Central memory CD8-positive, alpha-beta T cell (primary cell): ENCODE measurements at regions not wholly inside any gene's neighbourhood (a gene's known extent, or its start where the extent isn't known, plus 50 kb on each side); places are given as distances from the start of the nearest gene placed in this dataset.

ENCODE experiments used
- ATAC-seq: fragments of 150-1000 bp; cut with Tn5 transposase; replicated peaks from 2 replicates; pipeline ENCODE4 v1.10.0; 2022; ENCODE audit warnings: mild to moderate bottlenecking, moderate FRiP score, moderate number of reproducible peaks; ENCODE audit not compliant: poor library complexity, severe bottlenecking; ENCODE audit errors: extremely low read depth
- DNase-seq, 2 donors: peaks; one replicate each; pipeline ENCODE4 v3.0.0; 2021; ENCODE audit warnings: low spot score in 2 of 2
- H3K27ac Mint-ChIP-seq: one replicate; pipeline ENCODE4 v1.8.0; 2022; ENCODE audit warnings: low read depth, mild to moderate bottlenecking, moderate library complexity, mixed read lengths
- H3K27me3 Mint-ChIP-seq: one replicate; pipeline ENCODE4 v1.8.0; 2022; ENCODE audit warnings: mixed read lengths
- H3K36me3 Mint-ChIP-seq: one replicate; pipeline ENCODE4 v1.8.0; 2022; ENCODE audit warnings: mild to moderate bottlenecking, moderate library complexity, mixed read lengths; ENCODE audit not compliant: insufficient read depth
- H3K4me1 Mint-ChIP-seq: one replicate; pipeline ENCODE4 v1.8.0; 2022; ENCODE audit warnings: mixed read lengths
- H3K4me3 Mint-ChIP-seq: one replicate; pipeline ENCODE4 v1.8.0; 2022; ENCODE audit warnings: mild to moderate bottlenecking, moderate library complexity, mixed read lengths
- H3K9me3 Mint-ChIP-seq: one replicate; pipeline ENCODE4 v1.8.0; 2022; ENCODE audit warnings: mixed read lengths

DNA sequence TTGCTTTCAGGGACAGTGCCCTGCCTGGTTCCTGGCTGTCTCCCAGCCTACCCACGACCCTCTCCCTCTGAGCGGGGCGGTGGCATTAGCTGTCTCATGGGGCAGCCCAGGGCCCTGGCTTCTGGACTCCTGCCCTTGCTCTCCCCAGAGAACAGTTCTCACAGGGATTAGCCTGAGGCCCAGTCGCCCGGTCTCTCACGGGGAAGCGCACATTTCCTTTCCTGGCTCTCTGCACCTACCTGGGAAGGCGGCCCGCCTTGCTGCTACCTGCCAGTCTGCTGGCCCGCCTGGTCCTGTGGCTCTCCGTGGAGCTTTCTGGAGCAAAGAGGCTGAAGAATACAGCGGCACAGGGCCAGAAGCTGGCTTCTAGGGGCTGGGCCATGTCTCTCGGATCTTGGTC lies 128.4 kb downstream of the FHDC1 start:
- H3K27me3 Mint-ChIP-seq = no peaks in the 10 kb centered on the region
- H3K27ac Mint-ChIP-seq = no peak overlapping the region
- no peak for ATAC-seq
- H3K9me3 Mint-ChIP-seq = no peaks in the 10 kb centered on the region
- no peaks in the 10 kb centered on the region for H3K4me1 Mint-ChIP-seq
- DNase-seq = no peak
- no peak overlapping the region for H3K4me3 Mint-ChIP-seq
- H3K36me3 Mint-ChIP-seq = no peaks in the 10 kb centered on the region

DNA sequence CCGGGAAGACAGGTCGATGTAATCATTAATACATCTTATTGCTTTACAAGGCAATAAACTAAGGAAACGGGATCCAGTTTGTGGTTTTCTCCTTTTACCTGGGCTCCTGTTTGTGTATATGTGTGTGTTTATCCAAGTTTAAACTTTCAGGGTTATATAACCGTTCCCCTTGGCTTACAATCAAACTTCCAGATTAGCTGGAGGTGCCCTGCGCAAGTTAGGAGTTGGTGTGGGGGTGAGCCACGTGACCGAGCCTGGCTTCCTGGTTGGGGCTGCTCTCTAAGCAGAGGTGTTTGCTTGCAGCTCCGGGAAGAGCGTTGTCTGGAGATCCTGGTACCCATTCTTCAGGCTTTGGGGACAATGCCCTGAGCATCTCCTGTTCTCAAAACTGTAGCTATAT lies 129.2 kb downstream of the FHDC1 start:
- H3K4me3 Mint-ChIP-seq = no peak overlapping the region
- no peaks in the 10 kb centered on the region for H3K4me1 Mint-ChIP-seq
- DNase-seq (no peak), ATAC-seq (no peak)
- no peak overlapping the region for H3K27ac Mint-ChIP-seq
- H3K9me3 Mint-ChIP-seq = no peaks in the 10 kb centered on the region
- no peaks in the 10 kb centered on the region for H3K36me3 Mint-ChIP-seq
- no peaks in the 10 kb centered on the region for H3K27me3 Mint-ChIP-seq

DNA sequence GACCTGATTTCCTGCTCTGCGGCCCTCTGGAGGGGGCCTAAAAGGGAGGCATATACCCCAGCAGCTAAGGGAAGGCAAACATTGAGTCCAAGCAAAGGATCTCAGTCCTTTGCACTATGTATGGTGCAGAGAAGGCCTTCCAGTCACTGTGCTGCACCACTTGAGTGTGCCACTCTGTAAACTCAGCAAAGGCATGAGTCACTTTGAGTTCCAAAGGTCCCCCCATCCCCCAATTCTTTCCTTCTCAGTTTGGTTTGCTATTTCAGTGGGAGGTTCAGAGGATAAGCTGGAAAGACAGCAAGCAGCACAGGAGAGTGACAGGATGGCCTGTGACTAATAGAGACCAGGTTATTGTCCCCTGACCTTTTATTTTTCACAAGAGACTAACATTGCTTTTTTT lies 131.3 kb downstream of the FHDC1 start:
- Mint-ChIP-seq H3K4me1 (no peaks in the 10 kb centered on the region), H3K4me3 (no peak overlapping the region)
- ATAC-seq = no peak

DNA sequence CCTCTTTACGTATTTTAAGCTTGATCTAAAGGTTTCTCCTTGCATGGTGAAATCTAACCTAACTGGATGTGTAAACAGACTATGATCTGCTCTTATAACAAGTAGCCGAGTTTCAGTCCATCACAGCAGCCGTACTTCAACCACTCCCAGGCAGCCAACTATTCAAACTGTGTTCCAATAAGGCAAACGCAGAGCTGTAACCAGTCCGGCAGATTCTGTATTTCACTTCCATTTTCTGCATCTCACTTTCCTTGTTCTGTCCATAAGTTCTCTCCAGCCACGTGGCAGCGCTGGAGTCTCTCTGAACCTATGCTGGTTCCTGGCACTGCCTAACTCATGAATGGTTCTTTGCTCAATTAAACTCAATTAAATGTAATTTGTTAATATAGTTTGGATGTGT lies 132.6 kb downstream of the FHDC1 start:
- Mint-ChIP-seq H3K4me3 (no peak overlapping the region), H3K27ac (no peak overlapping the region), H3K27me3 (peaks cover under 1% of the 10 kb centered on the region), H3K9me3 (no peaks in the 10 kb centered on the region), H3K4me1 (no peaks in the 10 kb centered on the region), H3K36me3 (no peaks in the 10 kb centered on the region)
- DNase-seq = no peak
- ATAC-seq = no peak

More for the DNA sequence above, 131.3 kb downstream of the FHDC1 start:
- no peak overlapping the region for H3K27ac Mint-ChIP-seq
- no peaks in the 10 kb centered on the region for H3K36me3 Mint-ChIP-seq
- no peak for DNase-seq
- H3K27me3 Mint-ChIP-seq = no peaks in the 10 kb centered on the region
- no peaks in the 10 kb centered on the region for H3K9me3 Mint-ChIP-seq

DNA sequence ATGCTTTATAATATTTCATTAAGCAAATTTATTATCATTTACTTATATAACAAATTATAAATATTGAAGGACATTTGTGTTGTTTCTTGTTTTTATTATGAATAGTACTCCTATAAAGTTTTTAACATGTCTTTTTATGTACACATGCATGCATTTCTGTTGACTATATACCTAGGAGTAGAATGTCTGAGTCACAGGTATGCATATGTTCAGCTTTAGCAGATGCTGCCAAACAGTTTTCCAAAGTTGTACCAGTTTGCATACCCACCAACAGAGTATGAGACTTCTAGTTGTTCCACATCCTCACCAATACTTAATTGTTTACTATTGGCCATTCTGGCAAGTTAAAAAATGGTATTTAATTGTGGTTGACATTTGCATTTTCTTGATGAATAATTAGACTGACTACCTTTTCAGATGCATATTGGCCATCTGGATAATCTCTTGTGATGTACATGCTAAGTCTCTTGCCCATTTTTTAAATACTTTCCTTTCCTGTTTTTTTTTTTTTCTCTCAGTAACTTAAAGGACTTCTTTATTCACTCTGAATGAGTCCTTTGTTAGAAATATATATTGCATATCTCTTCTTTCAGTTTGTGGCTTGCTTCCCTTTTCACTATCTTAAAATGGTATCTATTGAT lies 132.2 kb upstream of the TRIM2 start:
- no peaks in the 10 kb centered on the region for H3K9me3 Mint-ChIP-seq
- no peak for ATAC-seq
- H3K4me1 Mint-ChIP-seq = no peaks in the 10 kb centered on the region
- DNase-seq = no peak
- H3K4me3 Mint-ChIP-seq = no peak overlapping the region
- no peak overlapping the region for H3K27ac Mint-ChIP-seq
- no peaks in the 10 kb centered on the region for H3K36me3 Mint-ChIP-seq
- peaks cover 10% of the 10 kb centered on the region for H3K27me3 Mint-ChIP-seq

DNA sequence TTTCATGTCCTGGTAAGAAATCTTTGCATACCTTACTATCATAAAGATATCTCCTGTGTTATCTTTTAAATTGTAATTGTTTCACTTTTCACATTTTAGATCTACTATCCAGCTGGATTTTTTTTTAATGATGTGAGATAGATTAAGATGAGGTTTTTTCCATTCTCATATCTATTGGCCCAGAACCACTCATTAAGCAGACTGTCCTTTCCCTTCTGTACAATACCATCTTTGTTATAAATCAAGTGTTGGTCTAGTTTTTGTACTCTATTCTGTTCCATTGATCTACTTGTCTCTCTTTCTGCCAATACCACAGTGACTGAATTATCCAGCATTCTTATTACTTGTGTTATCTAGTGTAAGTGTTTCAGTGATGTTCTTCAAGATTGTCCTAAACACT lies 131.6 kb upstream of the TRIM2 start:
- ATAC-seq (no peak), DNase-seq (no peak)
- Mint-ChIP-seq H3K27ac (no peak overlapping the region), H3K4me1 (no peaks in the 10 kb centered on the region), H3K36me3 (no peaks in the 10 kb centered on the region), H3K27me3 (peaks cover 11% of the 10 kb centered on the region), H3K9me3 (no peaks in the 10 kb centered on the region), H3K4me3 (no peak overlapping the region)

DNA sequence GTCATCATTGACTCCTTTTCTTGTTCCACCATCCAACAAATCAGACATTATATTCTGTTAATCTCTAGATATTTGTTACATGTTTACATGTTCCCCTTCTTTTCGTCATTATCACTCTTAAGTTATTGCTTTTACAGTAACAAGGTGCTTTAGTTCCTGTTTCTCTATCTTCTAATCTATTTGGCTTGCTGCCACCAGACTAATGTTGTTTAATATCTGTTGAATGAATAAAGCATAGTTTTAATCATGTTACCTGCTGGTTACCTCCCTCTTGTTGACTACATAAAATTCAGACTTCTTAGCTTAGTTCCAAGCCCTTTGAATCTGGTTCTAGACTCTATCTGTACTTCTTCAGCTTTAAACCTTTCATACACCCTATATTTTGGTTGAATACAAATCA lies 129.8 kb upstream of the TRIM2 start:
- no peaks in the 10 kb centered on the region for H3K9me3 Mint-ChIP-seq
- no peaks in the 10 kb centered on the region for H3K36me3 Mint-ChIP-seq
- H3K27ac Mint-ChIP-seq = no peak overlapping the region
- DNase-seq (no peak), ATAC-seq (no peak)
- peaks cover 29% of the 10 kb centered on the region for H3K27me3 Mint-ChIP-seq
- no peak overlapping the region for H3K4me3 Mint-ChIP-seq
- H3K4me1 Mint-ChIP-seq = no peaks in the 10 kb centered on the region

DNA sequence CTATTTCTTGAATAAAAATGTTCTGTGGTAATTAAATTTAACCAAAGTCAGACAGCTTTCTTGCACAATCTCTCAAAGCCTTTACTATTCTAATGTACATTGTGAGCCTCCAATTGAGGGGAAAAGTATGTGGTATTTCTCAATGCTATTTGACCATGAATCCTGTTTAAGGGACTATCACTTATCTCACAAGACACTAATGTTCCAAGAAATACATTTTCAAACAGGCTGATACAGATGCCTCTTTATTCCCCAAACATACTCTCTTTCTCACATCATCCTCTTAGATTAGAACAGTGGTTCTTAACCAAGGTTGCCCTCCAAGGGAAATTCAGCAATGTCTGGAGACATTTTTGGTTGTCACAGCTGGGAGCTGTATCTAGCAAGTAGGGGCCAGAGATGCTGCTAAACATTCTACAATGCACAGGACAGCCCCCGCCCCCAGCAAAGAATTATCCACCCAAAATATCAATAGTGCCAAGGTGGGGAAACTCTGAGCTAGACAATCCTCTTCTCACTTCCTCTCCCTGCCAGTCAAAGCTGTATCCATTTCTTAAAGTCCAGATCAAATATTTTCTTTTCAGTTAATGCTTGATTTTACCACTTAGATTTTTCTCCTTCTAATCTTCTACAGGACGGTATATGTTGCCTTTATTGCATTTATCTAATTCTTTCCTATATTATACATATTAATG lies 129.2 kb upstream of the TRIM2 start:
- Mint-ChIP-seq H3K4me3 (no peak overlapping the region), H3K36me3 (no peaks in the 10 kb centered on the region), H3K9me3 (no peaks in the 10 kb centered on the region), H3K27me3 (peaks cover 33% of the 10 kb centered on the region), H3K27ac (no peak overlapping the region), H3K4me1 (no peaks in the 10 kb centered on the region)
- no peak for ATAC-seq
- DNase-seq = no peak

DNA sequence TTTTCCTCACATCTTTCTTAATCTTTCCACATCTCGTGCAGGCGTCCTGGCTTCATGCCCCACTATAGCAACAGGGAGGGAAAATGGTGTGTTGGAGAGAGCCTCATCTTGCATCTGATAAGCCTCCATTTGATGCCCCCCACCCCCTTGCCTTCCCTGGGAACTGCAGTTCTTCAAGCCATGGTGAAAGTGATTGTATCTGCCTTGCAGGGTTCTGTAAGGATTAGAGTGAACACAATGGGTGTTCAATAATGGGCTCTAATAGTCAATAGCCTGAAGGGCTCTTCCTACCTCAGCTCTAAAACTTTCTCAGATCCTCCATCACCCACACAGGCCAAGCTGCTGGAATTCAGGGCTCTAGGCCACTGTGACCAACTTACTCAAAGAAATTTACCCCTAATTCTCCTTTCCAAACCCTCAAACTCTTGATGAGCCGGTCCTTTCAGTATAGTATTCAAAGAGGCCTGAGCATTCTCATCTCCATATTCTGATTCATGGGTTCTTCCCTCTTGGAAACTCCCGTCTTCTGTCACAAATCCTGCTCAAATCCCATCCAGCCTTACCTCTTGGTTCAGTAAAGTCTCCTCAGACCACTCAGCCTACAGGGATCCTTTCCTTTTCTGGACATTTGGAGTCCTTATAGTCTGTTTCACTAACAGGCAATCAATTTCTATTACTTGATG lies 128.3 kb upstream of the TRIM2 start:
- H3K27ac Mint-ChIP-seq = no peak overlapping the region
- DNase-seq (no peak), ATAC-seq (no peak)
- H3K4me1 Mint-ChIP-seq = no peaks in the 10 kb centered on the region
- H3K27me3 Mint-ChIP-seq = peaks cover 33% of the 10 kb centered on the region
- H3K36me3 Mint-ChIP-seq = no peaks in the 10 kb centered on the region
- H3K4me3 Mint-ChIP-seq = no peak overlapping the region
- no peaks in the 10 kb centered on the region for H3K9me3 Mint-ChIP-seq

DNA sequence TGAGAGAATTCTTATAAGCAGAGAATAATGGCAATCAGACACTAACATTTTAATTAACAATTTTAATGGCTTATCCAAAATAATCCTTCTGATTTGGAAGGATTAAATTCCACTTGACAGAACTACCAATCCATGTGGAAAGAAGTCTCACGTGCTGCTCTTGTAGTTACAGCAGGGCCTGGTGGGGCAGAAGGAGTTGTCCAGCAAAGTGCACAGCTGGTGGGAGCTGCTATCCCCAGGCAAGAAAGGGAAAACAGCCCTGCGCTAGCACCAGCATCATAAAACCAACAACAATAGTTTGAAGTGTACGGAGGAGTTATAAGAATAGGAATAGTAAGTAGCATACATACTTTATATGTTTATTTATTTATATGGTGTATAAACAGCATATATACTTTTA lies 127.4 kb upstream of the TRIM2 start:
- Mint-ChIP-seq H3K27me3 (peaks cover 36% of the 10 kb centered on the region), H3K27ac (no peak overlapping the region), H3K9me3 (no peaks in the 10 kb centered on the region), H3K4me3 (no peak overlapping the region), H3K4me1 (no peaks in the 10 kb centered on the region), H3K36me3 (no peaks in the 10 kb centered on the region)
- ATAC-seq = no peak
- DNase-seq = no peak

DNA sequence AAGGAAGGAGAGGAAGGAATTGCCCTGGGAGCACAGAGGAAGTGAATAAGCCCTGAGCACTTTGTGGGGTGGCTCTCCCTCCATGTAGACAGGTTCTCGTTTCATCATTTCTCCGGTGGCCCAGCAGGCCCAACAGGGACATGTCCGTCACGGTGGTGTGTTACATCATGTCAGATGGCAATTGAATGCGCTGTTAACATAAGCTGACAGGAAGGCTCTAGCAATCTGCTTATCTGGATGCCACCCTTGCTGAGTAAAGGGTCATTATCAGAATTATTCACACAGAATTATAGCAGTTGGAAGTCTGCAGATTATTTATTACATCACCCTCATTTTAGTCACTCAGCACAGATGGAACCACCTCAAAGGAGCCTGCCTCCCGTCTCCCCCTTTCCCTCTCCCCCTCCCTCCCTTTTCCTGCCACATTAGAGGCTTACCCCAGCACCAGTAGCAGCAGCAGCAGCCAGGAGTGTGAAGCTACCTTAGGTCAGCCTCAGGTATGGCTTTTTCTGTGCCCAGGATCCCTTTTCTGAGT lies 124.3 kb upstream of the TRIM2 start:
- Mint-ChIP-seq H3K27ac (no peak overlapping the region), H3K27me3 (peaks cover 41% of the 10 kb centered on the region), H3K9me3 (no peaks in the 10 kb centered on the region), H3K4me3 (no peak overlapping the region), H3K4me1 (peaks cover 6% of the 10 kb centered on the region), H3K36me3 (peaks cover 1% of the 10 kb centered on the region)
- ATAC-seq = peak; percentile 35
- DNase-seq = no peak

DNA sequence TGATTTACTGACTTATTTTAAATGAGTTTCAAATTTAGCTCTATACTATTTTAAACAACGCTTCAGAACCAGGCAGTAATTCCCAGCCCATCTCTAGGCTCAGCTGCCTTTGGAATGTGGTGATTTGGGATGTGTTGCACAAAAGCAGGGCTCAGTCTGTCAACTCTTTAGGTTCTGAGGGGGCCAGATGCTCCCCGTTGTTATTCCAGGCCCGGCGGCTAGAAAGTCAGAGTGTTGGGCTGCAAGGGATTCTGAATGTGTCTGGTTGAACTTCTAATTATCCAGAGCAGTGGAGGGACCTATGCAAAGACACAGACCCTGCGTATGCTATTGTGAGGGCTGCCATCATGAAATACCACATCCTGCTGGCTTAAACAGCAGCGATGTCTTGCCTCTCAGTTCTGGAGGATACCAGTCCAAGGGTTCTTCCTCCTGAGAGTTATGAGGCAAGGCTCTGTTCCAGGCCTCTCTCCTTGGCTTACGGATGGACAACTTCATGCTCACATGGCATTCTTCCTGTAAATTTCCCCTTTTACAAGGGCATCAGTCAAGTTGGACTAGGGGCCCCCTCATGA lies 123.2 kb upstream of the TRIM2 start:
- ATAC-seq (no peak), DNase-seq (no peak)
- Mint-ChIP-seq H3K9me3 (no peaks in the 10 kb centered on the region), H3K27me3 (peaks cover 41% of the 10 kb centered on the region), H3K36me3 (peaks cover 1% of the 10 kb centered on the region), H3K4me3 (no peak overlapping the region), H3K27ac (no peak overlapping the region), H3K4me1 (peaks cover 13% of the 10 kb centered on the region)
